ENCODE measurements at regions not wholly inside any gene's neighbourhood (a gene's known extent, or its start where the extent isn't known, plus 50 kb on each side); places are given as distances from the start of the nearest gene placed in this dataset.

DNA sequence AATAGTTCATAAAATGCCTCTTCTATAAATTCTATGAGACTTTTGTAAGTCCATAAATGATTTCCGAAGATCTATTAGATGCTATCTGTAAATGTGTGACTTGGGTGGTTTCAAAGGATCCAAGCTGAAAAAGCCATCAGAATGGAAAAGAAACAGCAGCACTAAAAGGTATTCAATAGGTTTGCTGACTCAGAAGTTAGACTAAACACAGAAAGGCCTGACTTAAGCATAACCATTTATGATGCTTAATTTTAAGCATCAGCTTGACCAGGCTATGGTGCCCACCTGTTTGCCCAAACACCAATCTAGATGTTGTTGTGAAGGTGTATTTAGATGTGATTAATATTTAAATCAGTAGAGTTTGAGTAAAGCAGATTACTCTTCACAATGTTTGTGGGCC, 513.5 kb downstream of the TFAP2A start:
- Histone ChIP-seq H3K27me3 (ENCODE audit: insufficient read depth, low read length) (no peaks in the 10 kb centered on the region), H3K23ac (ENCODE audit: insufficient read length, low read depth, low read length) (no peak overlapping the region), H3K14ac (ENCODE audit: insufficient read depth, low read length) (no peak overlapping the region), H3K18ac (ENCODE audit: insufficient read length, low read depth, low read length) (no peak overlapping the region), H3K9ac (ENCODE audit: extremely low read depth, insufficient read length, low read length) (no peak overlapping the region), H2BK20ac (ENCODE audit: low read depth, low read length, poor library complexity, severe bottlenecking) (no peak overlapping the region), H3K4me2 (ENCODE audit: insufficient read depth, insufficient read length, low read length) (no peak overlapping the region), H2BK5ac (ENCODE audit: insufficient read length, low read length) (no peak overlapping the region), H4K91ac (ENCODE audit: insufficient read length, low read depth, low read length) (no peak overlapping the region), H3K4ac (ENCODE audit: low read depth, low read length) (no peak overlapping the region), H2BK12ac (ENCODE audit: insufficient read length, low read depth, low read length) (no peak overlapping the region), H3K56ac (ENCODE audit: insufficient read length, low read depth, low read length) (no peak overlapping the region), H3T11ph (ENCODE audit: low read length) (no peak overlapping the region), H2BK120ac (ENCODE audit: low read depth, low read length, poor library complexity, severe bottlenecking) (no peak overlapping the region), H3K27ac (ENCODE audit: insufficient read length, low read depth, low read length) (no peak overlapping the region), H3K9me3 (ENCODE audit: control insufficient read depth, low read depth, low read length) (no peaks in the 10 kb centered on the region), H3K79me1 (ENCODE audit: insufficient read depth, low read depth, low read length, poor library complexity, severe bottlenecking) (no peaks in the 10 kb centered on the region), H3K79me2 (ENCODE audit: insufficient read depth, low read length) (no peaks in the 10 kb centered on the region), H2AK5ac (ENCODE audit: insufficient read length, low read length) (no peak overlapping the region), H3K23me2 (ENCODE audit: insufficient read length, low read depth, low read length, poor library complexity, severe bottlenecking) (no peaks in the 10 kb centered on the region), H4K8ac (replicated peaks; ENCODE audit: insufficient read length, low read depth, low read length) (no peak overlapping the region), H4K5ac (ENCODE audit: insufficient read length, low read depth, low read length) (no peak overlapping the region), H3K4me1 (ENCODE audit: insufficient read depth, low read length) (no peaks in the 10 kb centered on the region), H2AFZ (ENCODE audit: low read length) (no peak overlapping the region), H4K20me1 (ENCODE audit: control insufficient read depth, insufficient read depth, insufficient read length) (no peaks in the 10 kb centered on the region), H2BK15ac (ENCODE audit: low read depth, low read length) (no peak overlapping the region)
- Mint-ChIP-seq H3K36me3 (ENCODE audit: insufficient read depth in 1 of 3, low read depth in 3 of 3) (no peaks in the 10 kb centered on the region), H3K4me3 (no peak overlapping the region), H3K9me3 (no peaks in the 10 kb centered on the region), H3K27me3 (ENCODE audit: low read depth) (no peaks in the 10 kb centered on the region), H3K4me1 (no peaks in the 10 kb centered on the region), H3K27ac (no peak overlapping the region)
- no peak for TF ChIP-seq CTCF (conservative IDR thresholded peaks at IDR 0.05)
- WGBS (ENCODE audit: extremely low coverage, insufficient read length, low lambda C conversion rate) = no CpG with 5 or more reads among the region's 1 CpG
- DNase-seq = no peak

Measured in H9 (cell line).